HepG2 (cell line): ENCODE measurements at regions not wholly inside any gene's neighbourhood (a gene's known extent, or its start where the extent isn't known, plus 50 kb on each side); places are given as distances from the start of the nearest gene placed in this dataset.

Experiments
- ERF ChIP-seq: IDR thresholded peaks from 2 replicates; pipeline ENCODE4 v1.6.1; 2018; ENCODE audit warnings: missing biosample characterization, missing genetic modification reagents
- ETV5 ChIP-seq: IDR thresholded peaks from 2 replicates; pipeline ENCODE4 v1.6.1; 2018; ENCODE audit warnings: missing biosample characterization, missing genetic modification reagents, inconsistent platforms, borderline replicate concordance
- FIP1L1 ChIP-seq: fragments of 200-400 bp; formaldehyde crosslinking; IDR thresholded peaks from 2 replicates; pipeline ENCODE4 v1.6.1; 2018; ENCODE audit warnings: low read depth, mild to moderate bottlenecking, low read length, moderate library complexity, borderline replicate concordance; ENCODE audit not compliant: insufficient read depth
- HOXD1 ChIP-seq: sonication (generic); formaldehyde crosslinking; IDR thresholded peaks from 2 replicates; pipeline ENCODE4 v1.5.0; 2020; ENCODE audit warnings: missing genetic modification reagents
- KDM5B ChIP-seq: sonication (generic); formaldehyde crosslinking; IDR thresholded peaks from 2 replicates; pipeline ENCODE4 v1.4.0; 2020; ENCODE audit warnings: missing genetic modification reagents, mild to moderate bottlenecking, borderline replicate concordance
- PCBP2 ChIP-seq: fragments of 200-400 bp; formaldehyde crosslinking; optimal IDR thresholded peaks from 2 replicates; pipeline ENCODE3; 2018; ENCODE audit warnings: low read length, low read depth; ENCODE audit not compliant: poor library complexity, severe bottlenecking
- REPIN1 ChIP-seq: sonication (generic); formaldehyde crosslinking; IDR thresholded peaks from 2 replicates; pipeline ENCODE4 v1.8.0; 2022; ENCODE audit warnings: missing genetic modification reagents, low read depth, mild to moderate bottlenecking, borderline replicate concordance
- SAFB2 ChIP-seq: sonication (generic); formaldehyde crosslinking; IDR thresholded peaks from 2 replicates; pipeline ENCODE4 v1.5.1; 2020; ENCODE audit warnings: missing genetic modification reagents, low read depth, mild to moderate bottlenecking, borderline replicate concordance
- SOX6 ChIP-seq, 2 experiments: fragments of 450-650 bp in 1 of 2; sonication (generic) in 1 of 2; formaldehyde crosslinking in 1 of 2; IDR thresholded peaks; 2 replicates each; pipeline versions ENCODE4 v1.4.0 to v1.6.1; 2017 to 2020; ENCODE audit warnings: antibody characterized with exemption in 1 of 2, mild to moderate bottlenecking in 1 of 2, missing genetic modification reagents in 1 of 2
- SP140L ChIP-seq: sonication (generic); formaldehyde crosslinking; IDR thresholded peaks from 2 replicates; pipeline ENCODE4 v1.4.0; 2020; ENCODE audit warnings: missing genetic modification reagents, borderline replicate concordance
- ZFX ChIP-seq: sonication (generic); formaldehyde crosslinking; IDR thresholded peaks from 2 replicates; pipeline ENCODE4 v1.4.0; 2020; ENCODE audit warnings: mild to moderate bottlenecking, low read depth, missing genetic modification reagents, moderate library complexity
- ZNF142 ChIP-seq: sonication (generic); formaldehyde crosslinking; IDR thresholded peaks from 2 replicates; pipeline ENCODE4 v1.4.0; 2020; ENCODE audit warnings: missing genetic modification reagents
- TF ChIP-seq, protein P1 (sequence below): sonication (generic); formaldehyde crosslinking; IDR thresholded peaks from 2 replicates; pipeline ENCODE4 v1.4.0; 2020; ENCODE audit warnings: missing genetic modification reagents
- TF ChIP-seq, protein P2 (sequence below): sonication (generic); formaldehyde crosslinking; conservative IDR thresholded peaks from 2 replicates; pipeline ENCODE4 v1.5.0; 2020; ENCODE audit warnings: missing genetic modification reagents
- TF ChIP-seq, protein P3 (sequence below): sonication (generic); formaldehyde crosslinking; IDR thresholded peaks from 2 replicates; pipeline ENCODE4 v1.4.0; 2020; ENCODE audit warnings: missing genetic modification reagents, borderline replicate concordance

GRCh38 chr10:28939281-28940157 is 262.2 kb downstream of the BAMBI start (continued):
- TF ChIP-seq, protein P1, sequence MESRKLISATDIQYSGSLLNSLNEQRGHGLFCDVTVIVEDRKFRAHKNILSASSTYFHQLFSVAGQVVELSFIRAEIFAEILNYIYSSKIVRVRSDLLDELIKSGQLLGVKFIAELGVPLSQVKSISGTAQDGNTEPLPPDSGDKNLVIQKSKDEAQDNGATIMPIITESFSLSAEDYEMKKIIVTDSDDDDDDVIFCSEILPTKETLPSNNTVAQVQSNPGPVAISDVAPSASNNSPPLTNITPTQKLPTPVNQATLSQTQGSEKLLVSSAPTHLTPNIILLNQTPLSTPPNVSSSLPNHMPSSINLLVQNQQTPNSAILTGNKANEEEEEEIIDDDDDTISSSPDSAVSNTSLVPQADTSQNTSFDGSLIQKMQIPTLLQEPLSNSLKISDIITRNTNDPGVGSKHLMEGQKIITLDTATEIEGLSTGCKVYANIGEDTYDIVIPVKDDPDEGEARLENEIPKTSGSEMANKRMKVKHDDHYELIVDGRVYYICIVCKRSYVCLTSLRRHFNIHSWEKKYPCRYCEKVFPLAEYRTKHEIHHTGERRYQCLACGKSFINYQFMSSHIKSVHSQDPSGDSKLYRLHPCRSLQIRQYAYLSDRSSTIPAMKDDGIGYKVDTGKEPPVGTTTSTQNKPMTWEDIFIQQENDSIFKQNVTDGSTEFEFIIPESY (CRISPR knock-in tag), result peak; percentile 64
- TF ChIP-seq, protein P2, sequence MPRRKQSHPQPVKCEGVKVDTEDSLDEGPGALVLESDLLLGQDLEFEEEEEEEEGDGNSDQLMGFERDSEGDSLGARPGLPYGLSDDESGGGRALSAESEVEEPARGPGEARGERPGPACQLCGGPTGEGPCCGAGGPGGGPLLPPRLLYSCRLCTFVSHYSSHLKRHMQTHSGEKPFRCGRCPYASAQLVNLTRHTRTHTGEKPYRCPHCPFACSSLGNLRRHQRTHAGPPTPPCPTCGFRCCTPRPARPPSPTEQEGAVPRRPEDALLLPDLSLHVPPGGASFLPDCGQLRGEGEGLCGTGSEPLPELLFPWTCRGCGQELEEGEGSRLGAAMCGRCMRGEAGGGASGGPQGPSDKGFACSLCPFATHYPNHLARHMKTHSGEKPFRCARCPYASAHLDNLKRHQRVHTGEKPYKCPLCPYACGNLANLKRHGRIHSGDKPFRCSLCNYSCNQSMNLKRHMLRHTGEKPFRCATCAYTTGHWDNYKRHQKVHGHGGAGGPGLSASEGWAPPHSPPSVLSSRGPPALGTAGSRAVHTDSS (CRISPR knock-in tag), result no peak
- TF ChIP-seq SP140L (no peak), PCBP2 (no peak), REPIN1 (peak; percentile 76), SOX6 (IDR thresholded peaks at IDR 0.05) (no peak), SOX6 (CRISPR knock-in tag; IDR thresholded peaks at IDR 0.05) (peak; percentile 95), ZNF142 (CRISPR knock-in tag) (peak; percentile 53; the same call in 1 of the 2 replicates), FIP1L1 (0 out of 2 replicates have a peak, but pooled peaks have one; percentile 45), SAFB2 (no peak), ERF (CRISPR knock-in tag) (peak; percentile 79; the same call in 1 of the 2 replicates), ETV5 (CRISPR knock-in tag) (peak; percentile 96), ZFX (CRISPR knock-in tag) (peak; percentile 79), HOXD1 (peak; percentile 83), KDM5B (CRISPR knock-in tag) (peak; percentile 82; the same call in 1 of the 2 replicates)
- TF ChIP-seq, protein P3, sequence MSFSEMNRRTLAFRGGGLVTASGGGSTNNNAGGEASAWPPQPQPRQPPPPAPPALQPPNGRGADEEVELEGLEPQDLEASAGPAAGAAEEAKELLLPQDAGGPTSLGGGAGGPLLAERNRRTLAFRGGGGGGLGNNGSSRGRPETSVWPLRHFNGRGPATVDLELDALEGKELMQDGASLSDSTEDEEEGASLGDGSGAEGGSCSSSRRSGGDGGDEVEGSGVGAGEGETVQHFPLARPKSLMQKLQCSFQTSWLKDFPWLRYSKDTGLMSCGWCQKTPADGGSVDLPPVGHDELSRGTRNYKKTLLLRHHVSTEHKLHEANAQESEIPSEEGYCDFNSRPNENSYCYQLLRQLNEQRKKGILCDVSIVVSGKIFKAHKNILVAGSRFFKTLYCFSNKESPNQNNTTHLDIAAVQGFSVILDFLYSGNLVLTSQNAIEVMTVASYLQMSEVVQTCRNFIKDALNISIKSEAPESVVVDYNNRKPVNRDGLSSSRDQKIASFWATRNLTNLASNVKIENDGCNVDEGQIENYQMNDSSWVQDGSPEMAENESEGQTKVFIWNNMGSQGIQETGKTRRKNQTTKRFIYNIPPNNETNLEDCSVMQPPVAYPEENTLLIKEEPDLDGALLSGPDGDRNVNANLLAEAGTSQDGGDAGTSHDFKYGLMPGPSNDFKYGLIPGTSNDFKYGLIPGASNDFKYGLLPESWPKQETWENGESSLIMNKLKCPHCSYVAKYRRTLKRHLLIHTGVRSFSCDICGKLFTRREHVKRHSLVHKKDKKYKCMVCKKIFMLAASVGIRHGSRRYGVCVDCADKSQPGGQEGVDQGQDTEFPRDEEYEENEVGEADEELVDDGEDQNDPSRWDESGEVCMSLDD (CRISPR knock-in tag), result 0 out of 2 replicates have a peak, but pooled peaks have one; percentile 16
